PC-9 (cell line): ENCODE measurements at regions not wholly inside any gene's neighbourhood (a gene's known extent, or its start where the extent isn't known, plus 50 kb on each side); places are given as distances from the start of the nearest gene placed in this dataset.

Source experiments
- BruUV-seq: library from RNA; stranded (reverse); fragments of 400-500 nt; replicated peaks from 2 replicates; lab custom pipeline; 2021; lab: Mats Ljungman, UMichigan
- CTCF ChIA-PET: fragments of 300-600 bp; sonication (Branson Sonifier 250); formaldehyde crosslinking; loops from one replicate; lab custom pipeline; 2022; ENCODE audit warnings: antibody characterized with exemption; lab: Charles Lee
- POLR2A ChIA-PET: fragments of 300-600 bp; sonication (Branson Sonifier 250); formaldehyde crosslinking; loops from one replicate; lab custom pipeline; 2022; ENCODE audit warnings: antibody characterized with exemption; ENCODE audit not compliant: unreplicated experiment; lab: Charles Lee
- DNase-seq, 2 experiments: peaks; one replicate each; pipeline versions ENCODE4 v3.0.0 to v3.0.0-alpha.2; 2015 to 2022; ENCODE audit warnings: mixed read lengths in 1 of 2
- H2AFZ ChIP-seq: fragments of 200-600 bp; sonication (generic); 2 replicates; pipeline ENCODE4 v1.8.1; 2017; ENCODE audit warnings: antibody characterized with exemption
- H3F3A ChIP-seq: fragments of 200-600 bp; sonication (generic); 2 replicates; pipeline ENCODE4 v1.8.1; 2017; ENCODE audit warnings: antibody characterized with exemption, mild to moderate bottlenecking, low read depth; ENCODE audit not compliant: insufficient read depth
- H3K27ac ChIP-seq: fragments of 200-600 bp; sonication (generic); 2 replicates; pipeline ENCODE4 v1.6.1; 2016; ENCODE audit warnings: mixed run types
- H3K27me3 ChIP-seq: fragments of 200-600 bp; sonication (generic); 2 replicates; pipeline ENCODE4 v1.6.1; 2016; ENCODE audit warnings: low read depth, mixed run types; ENCODE audit not compliant: insufficient read depth
- H3K36me3 ChIP-seq: fragments of 200-600 bp; sonication (generic); 2 replicates; pipeline ENCODE4 v1.6.1; 2016; ENCODE audit warnings: low read depth, mixed run types
- H3K4me1 ChIP-seq: fragments of 200-600 bp; sonication (generic); replicated peaks from 2 replicates; pipeline ENCODE4 v1.6.1; 2016; ENCODE audit warnings: mixed run types; ENCODE audit not compliant: insufficient read depth
- H3K4me2 ChIP-seq: fragments of 200-600 bp; sonication (generic); 2 replicates; pipeline ENCODE4 v1.6.1; 2017; ENCODE audit warnings: mixed run types
- H3K4me3 ChIP-seq: fragments of 200-600 bp; sonication (generic); 2 replicates; pipeline ENCODE4 v1.6.1; 2016; ENCODE audit warnings: mixed run types
- H3K79me2 ChIP-seq: fragments of 200-600 bp; sonication (generic); 2 replicates; pipeline ENCODE4 v1.6.1; 2017; ENCODE audit warnings: low read depth, mixed run types
- H3K9me2 ChIP-seq: fragments of 200-600 bp; sonication (generic); 2 replicates; pipeline ENCODE4 v1.8.1; 2017; ENCODE audit warnings: mild to moderate bottlenecking; ENCODE audit not compliant: insufficient read depth
- H3K9me3 ChIP-seq: fragments of 200-600 bp; sonication (generic); 2 replicates; pipeline ENCODE4 v1.8.1; 2016; ENCODE audit warnings: low read depth; ENCODE audit not compliant: insufficient read depth
- H4K20me1 ChIP-seq: fragments of 200-600 bp; sonication (generic); 2 replicates; pipeline ENCODE4 v1.8.1; 2017; ENCODE audit not compliant: insufficient read depth
- CTCF ChIP-seq: fragments of 200-600 bp; sonication (generic); conservative IDR thresholded peaks from 2 replicates; pipeline ENCODE4 v1.6.1; 2017; ENCODE audit warnings: mixed run types, antibody characterized with exemption, mild to moderate bottlenecking, moderate library complexity
- EZH2 ChIP-seq: fragments of 200-600 bp; sonication (generic); IDR thresholded peaks from 2 replicates; pipeline ENCODE4 v1.8.0; 2017; ENCODE audit warnings: antibody characterized with exemption, low read depth
- intact Hi-C: fragments of 100-400 bp; cut with micrococcal nuclease; formaldehyde crosslinking; loops from one replicate; pipeline ENCODE4 v1.10.0; 2022; ENCODE audit not compliant: unreplicated experiment

DNA sequence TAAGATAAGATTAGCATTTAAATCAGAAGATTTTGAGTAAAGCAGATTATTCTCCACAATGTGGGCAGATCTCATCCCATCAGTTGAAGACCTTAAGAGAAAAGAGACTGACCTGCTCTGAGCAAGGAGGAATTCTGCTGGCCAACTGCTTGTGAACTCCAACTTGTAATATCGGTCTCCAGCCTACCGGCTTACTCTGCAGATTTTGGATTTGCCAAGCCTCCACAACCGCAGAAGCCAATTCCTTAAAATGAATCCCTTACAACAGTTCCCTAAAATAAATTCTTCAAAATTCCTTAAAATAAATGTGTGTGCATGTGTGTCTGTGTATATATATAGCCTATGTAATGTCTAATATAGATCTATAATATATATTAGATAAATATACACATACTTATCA lies 107.4 kb upstream of the KLF13 start:
- no peak for DNase-seq
- Histone ChIP-seq H3K36me3 (no peaks in the 10 kb centered on the region), H3K4me1 (no peaks in the 10 kb centered on the region), H3K27me3 (peaks cover 49% of the 10 kb centered on the region), H3K9me2 (no peaks in the 10 kb centered on the region), H3K79me2 (no peaks in the 10 kb centered on the region), H3K9me3 (no peaks in the 10 kb centered on the region), H3K4me2 (no peak overlapping the region), H2AFZ (no peak overlapping the region), H4K20me1 (no peaks in the 10 kb centered on the region), H3F3A (no peaks in the 10 kb centered on the region), H3K4me3 (no peak overlapping the region), H3K27ac (no peak overlapping the region)
- ChIA-PET CTCF (no interaction called here), POLR2A (no interaction called here)
- TF ChIP-seq EZH2 (no peak), CTCF (no peak)
- no TSS peak for BruUV-seq
- intact Hi-C loops = no loop called here

DNA sequence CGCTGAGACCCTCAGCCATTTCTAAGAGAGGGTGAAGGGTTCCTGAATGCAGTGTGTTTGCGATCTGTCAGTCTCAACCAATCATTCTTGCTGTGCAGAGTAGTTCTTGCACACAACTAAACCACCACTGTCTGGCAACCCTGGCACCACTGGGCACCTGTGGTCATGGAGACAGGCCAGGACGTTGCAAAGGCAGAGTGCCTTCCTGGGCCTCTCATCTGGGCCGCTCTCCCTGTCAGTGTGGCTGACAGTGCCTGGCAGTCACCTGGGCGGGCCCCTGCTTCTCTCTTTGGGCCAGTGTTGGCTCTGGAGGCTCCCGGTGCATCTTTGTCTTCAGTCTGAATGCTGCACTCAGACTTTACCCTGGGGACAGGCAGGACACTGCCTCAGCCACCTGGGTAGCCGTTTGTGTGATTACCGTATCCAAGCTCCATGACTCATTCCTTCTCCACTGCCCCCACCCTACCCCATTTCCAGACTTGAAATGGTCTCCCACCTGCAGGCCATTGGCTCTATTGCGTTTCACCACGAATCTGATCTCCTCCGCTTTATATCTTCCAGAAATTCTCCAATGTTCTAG lies 104.6 kb upstream of the KLF13 start:
- Histone ChIP-seq H3K27ac (no peak overlapping the region), H3K4me1 (no peaks in the 10 kb centered on the region)

GRCh38 chr15:31222773-31223341 lies 103.8 kb upstream of the KLF13 start:
- H3K4me1 ChIP-seq = no peaks in the 10 kb centered on the region
- no peaks in the 10 kb centered on the region for H3K9me3 ChIP-seq
- no peaks in the 10 kb centered on the region for H3F3A ChIP-seq
- ChIA-PET CTCF (no interaction called here), POLR2A (no interaction called here)
- no peak overlapping the region for H3K4me3 ChIP-seq
- H2AFZ ChIP-seq = no peak overlapping the region
- no peaks in the 10 kb centered on the region for H4K20me1 ChIP-seq
- BruUV-seq = no TSS peak
- no peak for DNase-seq
- intact Hi-C loops = no loop called here
- H3K27ac ChIP-seq = no peak overlapping the region
- no peaks in the 10 kb centered on the region for H3K9me2 ChIP-seq
- H3K36me3 ChIP-seq = no peaks in the 10 kb centered on the region
- H3K79me2 ChIP-seq = no peaks in the 10 kb centered on the region
- TF ChIP-seq CTCF (no peak), EZH2 (no peak)
- peaks cover 57% of the 10 kb centered on the region for H3K27me3 ChIP-seq
- no peak overlapping the region for H3K4me2 ChIP-seq

More for the DNA sequence above, 104.6 kb upstream of the KLF13 start:
- Histone ChIP-seq H3K79me2 (no peaks in the 10 kb centered on the region), H3K27me3 (peaks cover 57% of the 10 kb centered on the region), H2AFZ (no peak overlapping the region), H3K9me2 (no peaks in the 10 kb centered on the region), H4K20me1 (no peaks in the 10 kb centered on the region), H3K36me3 (no peaks in the 10 kb centered on the region), H3F3A (no peaks in the 10 kb centered on the region), H3K4me3 (no peak overlapping the region), H3K9me3 (no peaks in the 10 kb centered on the region), H3K4me2 (no peak overlapping the region)
- DNase-seq = no peak
- CTCF ChIA-PET = no interaction called here
- TF ChIP-seq EZH2 (no peak), CTCF (no peak)
- POLR2A ChIA-PET = no interaction called here
- BruUV-seq = no TSS peak
- intact Hi-C loops = no loop called here
